ENCODE measurements at regions not wholly inside any gene's neighbourhood (a gene's known extent, or its start where the extent isn't known, plus 50 kb on each side); places are given as distances from the start of the nearest gene placed in this dataset.

GRCh38 chr2:194445226-194445625 lies 1211.8 kb upstream of the SLC39A10 start:
- DNase-seq (ENCODE audit: low spot score) (no peak), ATAC-seq (ENCODE audit: low FRiP score) (no peak)
- no peak for TF ChIP-seq CTCF (IDR thresholded peaks at IDR 0.05)

GRCh38 chr2:194443926-194444325 lies 1213.1 kb upstream of the SLC39A10 start:
- no peak for TF ChIP-seq CTCF (IDR thresholded peaks at IDR 0.05)
- no peak for DNase-seq (ENCODE audit: low spot score)
- ATAC-seq (ENCODE audit: low FRiP score): no peak

GRCh38 chr2:194424683-194425209 lies 1232.3 kb upstream of the SLC39A10 start:
- ATAC-seq (ENCODE audit: low FRiP score): no peak

GRCh38 chr2:194411221-194411620 lies 1245.8 kb upstream of the SLC39A10 start:
- ATAC-seq (ENCODE audit: low FRiP score) (no peak), DNase-seq (ENCODE audit: low spot score) (no peak)
- no peak for TF ChIP-seq CTCF (IDR thresholded peaks at IDR 0.05)

More at GRCh38 chr2:194424683-194425209, 1232.3 kb upstream of the SLC39A10 start:
- DNase-seq (ENCODE audit: low spot score): no peak
- TF ChIP-seq CTCF (IDR thresholded peaks at IDR 0.05): no peak

- ATAC-seq (ENCODE audit: low FRiP score): no peak
- no peak for DNase-seq (ENCODE audit: low spot score)
- no peak for TF ChIP-seq CTCF (IDR thresholded peaks at IDR 0.05)
Measured at GRCh38 chr2:194395818-194396217, 1261.2 kb upstream of the SLC39A10 start.

- no peak for ATAC-seq (ENCODE audit: low FRiP score)
- no peak for TF ChIP-seq CTCF (IDR thresholded peaks at IDR 0.05)
- no peak for DNase-seq (ENCODE audit: low spot score)
Measured at GRCh38 chr2:194385376-194385775, 1271.7 kb upstream of the SLC39A10 start.

- ATAC-seq (ENCODE audit: low FRiP score) (no peak), DNase-seq (ENCODE audit: low spot score) (no peak)
- TF ChIP-seq CTCF (IDR thresholded peaks at IDR 0.05): no peak
Measured at GRCh38 chr2:194383401-194383800, 1273.6 kb upstream of the SLC39A10 start.

Data from omental fat pad (tissue), 3 donors.